Pancreas (tissue), 10 donors: ENCODE measurements at regions not wholly inside any gene's neighbourhood (a gene's known extent, or its start where the extent isn't known, plus 50 kb on each side); places are given as distances from the start of the nearest gene placed in this dataset.
"Not testable (repeated sequence)": the region's sequence is repeated elsewhere in the genome, so short reads cannot be mapped to it uniquely, and the experiment has no call there.

Experiments used
- ATAC-seq, 4 donors: fragments of 200-7000 bp; cut with Tn5 transposase; one replicate each; pipeline versions ENCODE4 v1.8.0 to v1.9.1; 2020; ENCODE audit warnings: mild to moderate bottlenecking in 4 of 4, moderate library complexity in 4 of 4
- DNase-seq, 6 donors: peaks; one replicate each; pipeline ENCODE4 v3.0.0-alpha.2; 2020
- FAIRE-seq: peaks from 2 replicates; lab custom pipeline; 2012; peaks lifted over from hg19 to GRCh38; lab: Jason Lieb, UNC
- H3K27ac ChIP-seq, 4 donors: fragments of 200-600 bp; sonication (generic); 1 replicate in 3 of 4; 2 replicates in 1 of 4; pipeline versions ENCODE4 v1.5.0 to v1.8.0; 2020
- H3K27me3 ChIP-seq, 4 donors: fragments of 200-600 bp; one replicate each; pipeline ENCODE4 v1.8.0; 2021
- H3K36me3 ChIP-seq, 3 donors: fragments of 200-600 bp; sonication (generic) in 1 of 3; one replicate each; pipeline versions ENCODE4 v1.5.0 to v1.8.0; 2020 to 2021
- H3K4me1 ChIP-seq, 3 donors: fragments of 200-600 bp; one replicate each; pipeline ENCODE4 v1.8.0; 2021
- H3K4me3 ChIP-seq, 4 donors: fragments of 200-600 bp; sonication (generic) in 2 of 4; one replicate each; pipeline versions ENCODE4 v1.5.0 to v1.8.0; 2020 to 2021
- H3K9me3 ChIP-seq, 4 donors: fragments of 200-600 bp; one replicate each; pipeline ENCODE4 v1.8.0; 2021
- CTCF ChIP-seq, 4 donors: fragments of 200-600 bp; sonication (generic) in 3 of 4; IDR thresholded peaks; one replicate each; pipeline versions ENCODE4 v1.5.0 to v1.8.0; 2021; ENCODE audit warnings: antibody characterized with exemption in 4 of 4
- WGBS, 2 donors: extraction: QIAGEN DNeasy Blood & Tissue Kit; methylation state at CpG; one replicate each; pipeline ENCODE4 v1.1.7; 2013; 5-methylcytosine and 5-hydroxymethylcytosine counted together
- intact Hi-C, 3 donors: fragments of 100-400 bp; cut with DNase I; formaldehyde crosslinking; loops; one replicate each; pipeline versions ENCODE4 v1.11.1 to v1.14.2; 2022
- donor health status: healthy with polysubstance abuse.
- donor health status: DM: no; HTN: no; CAD: no; lungs with moderate emphysema.
- donor health status: DM: no; HTN: no; CAD: no.
- donor health status: control.
- donor health status: control.
- donor health status: Bipolar disorder and iron deficiency.
- donor health status: DM: yes; HTN: yes; CAD: no.
- donor health status: DM: no; HTN: no; CAD: no.
- donor health status: DM: no; HTN: no; CAD: no.
- donor health status: DM: yes; HTN: yes; CAD: no.

- Histone ChIP-seq H3K27me3 (no peaks in the 10 kb centered on the region), H3K36me3 (no peaks in the 10 kb centered on the region), H3K27ac (no peak overlapping the region), H3K4me3 (no peak overlapping the region), H3K4me1 (no peaks in the 10 kb centered on the region), H3K9me3 (no peaks in the 10 kb centered on the region)
- WGBS, 2 donors, result 75 to 84% methylated on average over 16 of the region's 16 CpGs
- TF ChIP-seq CTCF (IDR thresholded peaks at IDR 0.05), result no peak
- intact Hi-C loops, result no loop called here
- ATAC-seq (no peak), FAIRE-seq (no peak), DNase-seq (no peak)
Measured at GRCh38 chr14:101666264-101666663, 95.2 kb upstream of the PPP2R5C start.

GRCh38 chr14:101669629-101670028, 91.9 kb upstream of the PPP2R5C start:
- no peaks in the 10 kb centered on the region for H3K27me3 ChIP-seq
- no peaks in the 10 kb centered on the region for H3K4me1 ChIP-seq
- H3K4me3 ChIP-seq, result no peak overlapping the region
- FAIRE-seq (no peak), DNase-seq (no peak), ATAC-seq (no peak)
- no peaks in the 10 kb centered on the region for H3K9me3 ChIP-seq
- intact Hi-C loops, result no loop called here
- TF ChIP-seq CTCF (IDR thresholded peaks at IDR 0.05), result no peak
- H3K27ac ChIP-seq, result no peak overlapping the region
- H3K36me3 ChIP-seq, result no peaks in the 10 kb centered on the region

- H3K36me3 ChIP-seq, result no peaks in the 10 kb centered on the region
- 44 to 60% methylated on average over 5 of the region's 5 CpGs for WGBS, 2 donors
- H3K4me1 ChIP-seq, result no peaks in the 10 kb centered on the region
- H3K27ac ChIP-seq, result no peak overlapping the region
- no peaks in the 10 kb centered on the region for H3K27me3 ChIP-seq
- no peak for ATAC-seq
- no peak for TF ChIP-seq CTCF (IDR thresholded peaks at IDR 0.05)
- no peak for FAIRE-seq
- intact Hi-C loops, result no loop called here
- DNase-seq, result no peak
- H3K4me3 ChIP-seq, result no peak overlapping the region
- H3K9me3 ChIP-seq, result no peaks in the 10 kb centered on the region
Measured at GRCh38 chr14:101673873-101674272, 87.6 kb upstream of the PPP2R5C start.

GRCh38 chr14:101675835-101676234, 85.7 kb upstream of the PPP2R5C start:
- H3K27ac ChIP-seq, intact Hi-C loops, H3K4me1 ChIP-seq, H3K4me3 ChIP-seq, ATAC-seq, FAIRE-seq, DNase-seq, H3K9me3 ChIP-seq, H3K36me3 ChIP-seq, H3K27me3 ChIP-seq: not testable (repeated sequence)
- WGBS, 2 donors, result 100% methylated on average over 1 of the region's 2 CpGs

- H3K36me3 ChIP-seq, ATAC-seq, H3K4me1 ChIP-seq, H3K9me3 ChIP-seq, H3K27me3 ChIP-seq, H3K27ac ChIP-seq, H3K4me3 ChIP-seq, FAIRE-seq, intact Hi-C loops, DNase-seq: not testable (repeated sequence)
- 51 to 55% methylated on average over 11 of the region's 11 CpGs for WGBS, 2 donors
Measured at GRCh38 chr14:101677912-101678327, 83.6 kb upstream of the PPP2R5C start.

GRCh38 chr14:101681795-101682194, 79.7 kb upstream of the PPP2R5C start:
- Histone ChIP-seq H3K4me1 (no peaks in the 10 kb centered on the region), H3K27me3 (no peaks in the 10 kb centered on the region), H3K27ac (no peak overlapping the region), H3K4me3 (no peak overlapping the region), H3K9me3 (no peaks in the 10 kb centered on the region), H3K36me3 (no peaks in the 10 kb centered on the region)
- FAIRE-seq, result no peak
- TF ChIP-seq CTCF (IDR thresholded peaks at IDR 0.05), result no peak
- 81 to 92% methylated on average over 2 of the region's 2 CpGs for WGBS, 2 donors
- ATAC-seq, result no peak
- intact Hi-C loops, result no loop called here
- no peak for DNase-seq
